Adrenal gland (tissue), 5 donors: ENCODE measurements at regions not wholly inside any gene's neighbourhood (a gene's known extent, or its start where the extent isn't known, plus 50 kb on each side); places are given as distances from the start of the nearest gene placed in this dataset.

Source experiments
- POLR2A ChIP-seq, 2 donors: fragments of 450-650 bp; IDR thresholded peaks; one replicate each; pipeline ENCODE4 v1.6.1; 2017; ENCODE audit warnings: antibody characterized with exemption in 2 of 2, mild to moderate bottlenecking in 2 of 2, moderate library complexity in 1 of 2
- TF ChIP-seq, protein P1 (sequence below), 6 experiments: fragments of 450-650 bp in 4 of 6; fragments of 200-600 bp in 2 of 6; sonication (generic) in 1 of 6; IDR thresholded peaks; 1 replicate in 5 of 6; 2 replicates in 1 of 6; pipeline versions ENCODE4 v1.5.1 to v1.8.0; 2016 to 2021; ENCODE audit warnings: antibody characterized with exemption in 6 of 6, mild to moderate bottlenecking in 2 of 6, moderate library complexity in 1 of 6
- donor health status: DM: no; HTN: no; CAD: no.

DNA sequence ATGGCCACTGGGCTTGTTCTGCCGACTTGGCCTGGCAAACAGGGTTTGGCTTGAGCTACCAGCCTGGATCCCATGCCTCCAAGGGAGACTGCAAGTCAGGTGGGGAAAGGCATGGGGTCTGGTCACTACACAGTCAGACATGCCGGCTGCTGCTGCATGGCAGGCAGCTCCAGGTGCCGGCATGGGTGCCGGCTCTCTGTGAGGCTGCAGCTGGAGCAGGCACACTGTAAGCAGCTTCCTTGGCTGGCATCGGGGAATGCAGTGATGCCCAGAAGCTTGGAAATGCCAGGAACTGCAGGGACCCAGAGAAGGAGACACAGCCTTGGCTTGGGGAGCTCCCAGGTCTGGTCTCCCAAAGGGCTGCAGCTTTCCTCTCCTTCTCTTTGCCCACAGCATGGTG, 305.5 kb upstream of the NRG3 start:
- TF ChIP-seq, protein P1, sequence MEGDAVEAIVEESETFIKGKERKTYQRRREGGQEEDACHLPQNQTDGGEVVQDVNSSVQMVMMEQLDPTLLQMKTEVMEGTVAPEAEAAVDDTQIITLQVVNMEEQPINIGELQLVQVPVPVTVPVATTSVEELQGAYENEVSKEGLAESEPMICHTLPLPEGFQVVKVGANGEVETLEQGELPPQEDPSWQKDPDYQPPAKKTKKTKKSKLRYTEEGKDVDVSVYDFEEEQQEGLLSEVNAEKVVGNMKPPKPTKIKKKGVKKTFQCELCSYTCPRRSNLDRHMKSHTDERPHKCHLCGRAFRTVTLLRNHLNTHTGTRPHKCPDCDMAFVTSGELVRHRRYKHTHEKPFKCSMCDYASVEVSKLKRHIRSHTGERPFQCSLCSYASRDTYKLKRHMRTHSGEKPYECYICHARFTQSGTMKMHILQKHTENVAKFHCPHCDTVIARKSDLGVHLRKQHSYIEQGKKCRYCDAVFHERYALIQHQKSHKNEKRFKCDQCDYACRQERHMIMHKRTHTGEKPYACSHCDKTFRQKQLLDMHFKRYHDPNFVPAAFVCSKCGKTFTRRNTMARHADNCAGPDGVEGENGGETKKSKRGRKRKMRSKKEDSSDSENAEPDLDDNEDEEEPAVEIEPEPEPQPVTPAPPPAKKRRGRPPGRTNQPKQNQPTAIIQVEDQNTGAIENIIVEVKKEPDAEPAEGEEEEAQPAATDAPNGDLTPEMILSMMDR (IDR thresholded peaks at IDR 0.05): no peak
- TF ChIP-seq POLR2A (IDR thresholded peaks at IDR 0.05): no peak
